Fibroblast of skin of back (primary cell): ENCODE measurements at regions not wholly inside any gene's neighbourhood (a gene's known extent, or its start where the extent isn't known, plus 50 kb on each side); places are given as distances from the start of the nearest gene placed in this dataset.

Experiments
- DNase-seq: peaks from one replicate; pipeline ENCODE4 v3.0.0-alpha.2; 2013

DNA sequence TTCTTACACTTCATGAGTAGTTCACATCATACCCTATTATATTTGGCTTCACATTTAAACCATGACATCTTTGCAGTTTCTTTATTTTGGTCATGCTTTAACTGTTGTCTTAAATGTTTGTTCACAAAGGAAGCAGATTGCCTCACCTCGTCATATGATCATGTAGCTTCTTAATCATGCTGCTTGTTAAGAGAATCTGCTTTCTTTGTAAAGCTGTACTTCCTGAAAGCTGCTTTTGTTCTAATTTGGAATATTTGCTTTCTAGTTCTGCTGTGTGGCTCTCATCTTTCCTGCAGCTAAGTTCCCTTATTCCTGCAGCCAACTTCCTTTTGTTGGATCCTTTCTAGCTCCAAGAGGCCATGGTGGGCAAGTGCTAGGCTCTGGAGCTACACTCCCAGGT lies 62.9 kb upstream of the SIM2 start:
- no peak for DNase-seq

DNA sequence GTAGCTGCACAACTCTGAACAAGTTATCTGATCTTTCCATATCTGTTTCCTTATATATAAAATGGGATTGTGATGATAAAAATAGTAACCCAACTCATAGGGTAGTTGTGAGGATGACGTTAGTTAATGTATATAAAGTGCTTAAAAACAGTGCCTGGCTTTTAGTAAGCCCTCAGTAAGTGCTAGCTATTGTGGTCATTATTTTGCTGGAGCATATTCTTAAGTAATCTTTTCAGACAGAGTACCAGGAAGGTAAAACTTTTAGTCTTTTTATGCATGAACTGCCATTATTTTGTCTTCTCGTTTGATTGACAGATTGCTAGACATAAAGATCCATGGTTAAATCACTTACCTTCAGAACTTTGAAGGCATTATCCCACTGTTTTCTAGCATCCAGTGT lies 62.5 kb upstream of the SIM2 start:
- DNase-seq, result no peak

- DNase-seq, result no peak
These were observed 59.1 kb upstream of the SIM2 start for GRCh38 chr21:36639769-36640168.

DNA sequence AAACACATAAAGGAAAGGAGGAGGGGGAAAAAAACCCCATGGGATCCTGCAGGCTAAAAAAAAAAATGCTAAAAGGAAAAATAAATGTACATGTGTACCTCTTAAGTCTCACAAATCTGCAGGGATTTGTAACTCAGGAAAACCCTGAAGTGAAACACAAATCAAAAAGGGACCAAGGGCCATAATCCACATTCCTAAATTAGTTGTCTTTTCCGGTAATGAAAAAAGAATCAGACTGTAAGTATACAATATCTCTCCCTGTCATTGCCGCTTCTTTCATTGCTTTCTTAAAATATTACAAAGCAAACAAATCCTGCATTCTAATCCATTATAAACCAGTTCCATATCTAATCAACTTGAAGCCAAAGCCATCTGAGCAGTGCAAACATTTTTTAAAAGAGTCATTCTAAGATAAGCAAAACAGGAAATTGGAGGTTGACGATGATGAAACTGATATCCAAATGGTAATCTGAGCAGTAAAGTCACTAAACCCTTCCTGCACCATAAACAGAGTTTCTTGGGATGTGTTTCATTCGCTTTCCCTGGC lies 58.7 kb upstream of the SIM2 start:
- DNase-seq, result no peak

- no peak for DNase-seq
These were observed 58.1 kb upstream of the SIM2 start for GRCh38 chr21:36640721-36641244.

DNA sequence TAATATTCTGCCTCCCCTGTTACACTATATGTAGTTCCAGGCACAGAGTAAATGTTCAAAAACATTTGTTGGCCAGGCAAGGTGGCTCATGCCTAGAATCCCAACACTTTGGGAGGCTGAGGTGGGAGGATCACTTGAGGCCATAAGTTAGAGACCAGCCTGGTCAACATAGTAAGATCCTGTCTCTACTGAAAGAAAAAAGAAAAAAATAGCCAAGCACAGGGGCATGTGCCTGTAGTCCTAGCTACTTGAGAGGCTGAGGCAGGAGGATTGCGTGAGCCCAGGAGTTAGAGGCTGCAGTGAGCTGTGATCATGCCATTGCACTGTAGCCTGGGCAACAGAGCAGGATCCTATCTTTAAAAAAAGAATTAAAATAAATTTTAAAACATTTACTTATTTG lies 57.6 kb upstream of the SIM2 start:
- no peak for DNase-seq

- DNase-seq, result no peak
These were observed 57.0 kb upstream of the SIM2 start for GRCh38 chr21:36641886-36642285.

- DNase-seq, result no peak
These were observed 56.1 kb upstream of the SIM2 start for GRCh38 chr21:36642777-36643176.

DNA sequence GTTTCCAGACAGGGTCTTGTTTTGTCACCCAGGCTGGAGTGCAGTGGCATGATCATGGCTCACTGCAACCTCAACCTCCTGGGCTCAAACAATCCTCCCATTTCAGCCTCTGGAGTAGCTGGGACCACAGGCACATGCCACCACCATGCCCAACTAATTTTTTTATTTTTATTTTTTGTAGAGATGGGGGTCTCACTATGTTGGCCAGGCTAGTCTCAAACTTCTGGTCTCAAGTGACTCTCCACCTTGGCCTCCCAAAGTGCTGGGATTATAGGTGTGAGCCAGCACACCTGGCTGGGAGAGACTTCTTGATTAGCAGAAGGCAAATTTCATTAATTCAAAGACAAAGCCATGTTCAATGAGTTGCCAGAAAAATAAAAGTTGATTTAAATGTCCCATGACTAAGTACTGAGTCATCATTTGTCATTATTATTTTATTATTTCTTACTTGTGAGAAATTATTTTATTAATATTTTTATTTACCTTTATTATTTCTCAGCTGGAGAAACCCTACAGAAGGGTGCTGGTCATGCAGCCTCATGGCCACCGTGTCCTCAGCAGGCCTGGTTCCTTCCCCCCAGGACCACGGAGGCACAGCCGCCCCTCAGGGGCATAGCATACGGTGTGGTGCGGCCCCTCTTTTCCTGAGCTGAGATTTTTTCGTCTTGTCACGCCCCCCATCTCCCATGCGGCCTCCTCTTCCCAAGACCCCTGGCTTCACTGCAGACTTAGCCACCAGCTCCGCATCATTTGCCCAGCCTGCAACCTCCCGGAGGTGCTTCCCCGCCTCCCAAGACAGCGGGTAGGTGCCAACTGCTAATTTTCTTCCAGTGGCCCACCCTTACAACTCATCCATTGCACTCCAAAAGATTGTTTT lies 55.3 kb upstream of the SIM2 start:
- no peak for DNase-seq

- no peak for DNase-seq
These were observed 52.9 kb upstream of the SIM2 start for GRCh38 chr21:36646011-36646410.

DNA sequence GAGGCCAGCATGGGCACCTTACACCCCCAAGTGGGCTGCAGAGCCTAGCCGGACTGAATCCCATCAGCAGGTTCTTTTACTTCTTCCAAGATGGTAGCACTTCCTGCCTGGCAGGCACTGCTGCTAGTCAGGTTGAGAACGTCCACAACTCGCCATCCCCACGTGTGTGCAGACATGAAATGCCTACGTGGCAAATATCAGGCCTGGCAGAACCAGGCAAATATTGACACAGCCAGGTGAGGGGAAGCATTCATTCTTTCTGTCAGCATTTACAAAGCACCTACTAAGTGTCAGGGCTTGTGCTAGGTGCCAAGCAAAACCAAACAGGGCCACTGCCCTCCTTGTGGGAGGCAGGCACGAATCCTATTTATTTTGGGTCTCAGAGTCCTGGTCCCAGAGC lies 52.3 kb upstream of the SIM2 start:
- no peak for DNase-seq

- DNase-seq, result peak; percentile 53
These were observed 51.4 kb upstream of the SIM2 start for GRCh38 chr21:36647279-36648093.
